Stimulated activated CD4-positive, alpha-beta T cell treated with anti-CD3 and anti-CD28 coated beads, Interleukin-4, amount 100 ng/mL, for 24 hours (primary cell): ENCODE measurements at regions not wholly inside any gene's neighbourhood (a gene's known extent, or its start where the extent isn't known, plus 50 kb on each side); places are given as distances from the start of the nearest gene placed in this dataset.
"Not testable (repeated sequence)": the region's sequence is repeated elsewhere in the genome, so short reads cannot be mapped to it uniquely, and the experiment has no call there.

Source experiments
- DNase-seq: peaks from one replicate; pipeline ENCODE4 v3.0.0-alpha.2; 2020

- DNase-seq = no peak
These were observed 55.2 kb downstream of the RPL22L1 start for GRCh38 chr3:170814822-170815221.

- no peak for DNase-seq
These were observed 56.7 kb downstream of the RPL22L1 start for GRCh38 chr3:170813266-170813665.

GRCh38 chr3:170811928-170812591 is 57.9 kb downstream of the RPL22L1 start:
- peak; percentile 71 for DNase-seq

- DNase-seq = no peak
These were observed 58.5 kb downstream of the RPL22L1 start for GRCh38 chr3:170811515-170811914.

- no peak for DNase-seq
These were observed 60.0 kb downstream of the RPL22L1 start for GRCh38 chr3:170809975-170810357.

GRCh38 chr3:170809007-170809974 is 60.7 kb downstream of the RPL22L1 start:
- DNase-seq = no peak

- DNase-seq = no peak
These were observed 62.0 kb downstream of the RPL22L1 start for GRCh38 chr3:170808041-170808440.

GRCh38 chr3:170806676-170807075 is 63.3 kb downstream of the RPL22L1 start:
- no peak for DNase-seq

- no peak for DNase-seq
These were observed 63.9 kb downstream of the RPL22L1 start for GRCh38 chr3:170806141-170806540.

- not testable (repeated sequence) for DNase-seq
These were observed 64.7 kb downstream of the RPL22L1 start for GRCh38 chr3:170805296-170805695.

GRCh38 chr3:170804634-170805033 is 65.4 kb downstream of the RPL22L1 start:
- not testable (repeated sequence) for DNase-seq

GRCh38 chr3:170804078-170804477 is 65.9 kb downstream of the RPL22L1 start:
- no peak for DNase-seq

GRCh38 chr3:170802164-170803151 is 67.5 kb downstream of the RPL22L1 start:
- DNase-seq = no peak

GRCh38 chr3:170801597-170801996 is 68.4 kb downstream of the RPL22L1 start:
- no peak for DNase-seq

- DNase-seq = not testable (repeated sequence)
These were observed 69.7 kb downstream of the RPL22L1 start for GRCh38 chr3:170800275-170800674.

GRCh38 chr3:170799009-170799408 is 71.0 kb downstream of the RPL22L1 start:
- no peak for DNase-seq

GRCh38 chr3:170797685-170798084 is 72.3 kb downstream of the RPL22L1 start:
- no peak for DNase-seq

GRCh38 chr3:170792471-170792870 is 77.5 kb downstream of the RPL22L1 start:
- no peak for DNase-seq

GRCh38 chr3:170790647-170791046 is 79.3 kb downstream of the RPL22L1 start:
- no peak for DNase-seq

GRCh38 chr3:170787464-170787863 is 82.5 kb downstream of the RPL22L1 start:
- no peak for DNase-seq

GRCh38 chr3:170785454-170785853 is 84.5 kb downstream of the RPL22L1 start:
- DNase-seq = no peak

- no peak for DNase-seq
These were observed 85.6 kb downstream of the RPL22L1 start for GRCh38 chr3:170784406-170784805.

GRCh38 chr3:170780955-170781354 is 89.0 kb downstream of the RPL22L1 start:
- DNase-seq = no peak
